ENCODE measurements at regions not wholly inside any gene's neighbourhood (a gene's known extent, or its start where the extent isn't known, plus 50 kb on each side); places are given as distances from the start of the nearest gene placed in this dataset.
"Not testable (repeated sequence)": the region's sequence is repeated elsewhere in the genome, so short reads cannot be mapped to it uniquely, and the experiment has no call there.

GRCh38 chr2:89130665-89131308 lies 439.3 kb downstream of the RPIA start:
- DNase-seq; H3K4me1 ChIP-seq; H3K4me3 ChIP-seq; H3K27ac ChIP-seq; ATAC-seq; intact Hi-C loops (cut with DNase I); H3K9me3 ChIP-seq; H3K36me3 ChIP-seq (replicated peaks in 1 of 2; ENCODE audit: insufficient read depth in 1 of 2, low read depth in 2 of 2); H3K27me3 ChIP-seq: not testable (repeated sequence)
- 69 to 76% methylated on average over 10 of the region's 10 CpGs for WGBS, 2 donors

GRCh38 chr2:89142959-89143358 lies 451.5 kb downstream of the RPIA start:
- DNase-seq; H3K27ac ChIP-seq; ATAC-seq; H3K9me3 ChIP-seq; H3K36me3 ChIP-seq (replicated peaks in 1 of 2; ENCODE audit: insufficient read depth in 1 of 2, low read depth in 2 of 2); intact Hi-C loops (cut with DNase I); H3K4me3 ChIP-seq; H3K27me3 ChIP-seq; H3K4me1 ChIP-seq: not testable (repeated sequence)
- WGBS, 2 donors: 21 to 34% methylated on average over 3 to 5 of the region's 5 CpGs

GRCh38 chr2:89145342-89145741 lies 453.9 kb downstream of the RPIA start:
- intact Hi-C loops (cut with DNase I); H3K4me3 ChIP-seq; DNase-seq; H3K9me3 ChIP-seq; H3K36me3 ChIP-seq (replicated peaks in 1 of 2; ENCODE audit: insufficient read depth in 1 of 2, low read depth in 2 of 2); ATAC-seq; H3K27me3 ChIP-seq; H3K27ac ChIP-seq; H3K4me1 ChIP-seq: not testable (repeated sequence)
- 83% methylated on average over 1 of the region's 1 CpG for WGBS, 2 donors

- DNase-seq; ATAC-seq; H3K27me3 ChIP-seq; H3K36me3 ChIP-seq (replicated peaks in 1 of 2; ENCODE audit: insufficient read depth in 1 of 2, low read depth in 2 of 2); H3K27ac ChIP-seq; H3K4me3 ChIP-seq; H3K9me3 ChIP-seq; H3K4me1 ChIP-seq; intact Hi-C loops (cut with DNase I): not testable (repeated sequence)
- WGBS, 2 donors: 21 to 28% methylated on average over 2 of the region's 2 CpGs
Observed at GRCh38 chr2:89148256-89148655, 456.8 kb downstream of the RPIA start.

GRCh38 chr2:89151699-89152098 lies 460.2 kb downstream of the RPIA start:
- WGBS, 2 donors: 0 to 78% methylated on average over 1 of the region's 1 CpG
- H3K4me3 ChIP-seq; H3K4me1 ChIP-seq; H3K27ac ChIP-seq; H3K27me3 ChIP-seq; H3K9me3 ChIP-seq; ATAC-seq; DNase-seq; H3K36me3 ChIP-seq (replicated peaks in 1 of 2; ENCODE audit: insufficient read depth in 1 of 2, low read depth in 2 of 2): not testable (repeated sequence)
- intact Hi-C loops (cut with DNase I): loop anchor here (10.0 kb wide), 1 partner anchor 277 kb away; no protein-coding TSS in a partner anchor

- H3K36me3 ChIP-seq (replicated peaks in 1 of 2; ENCODE audit: insufficient read depth in 1 of 2, low read depth in 2 of 2); ATAC-seq; H3K4me1 ChIP-seq; H3K27me3 ChIP-seq; H3K4me3 ChIP-seq; DNase-seq; H3K9me3 ChIP-seq; H3K27ac ChIP-seq: not testable (repeated sequence)
- intact Hi-C loops (cut with DNase I): loop anchor here (10.0 kb wide), 1 partner anchor 278 kb away; no protein-coding TSS in a partner anchor
Observed at GRCh38 chr2:89152501-89152900, 461.0 kb downstream of the RPIA start.

GRCh38 chr2:89153210-89153609 lies 461.7 kb downstream of the RPIA start:
- H3K4me3 ChIP-seq; H3K4me1 ChIP-seq; H3K9me3 ChIP-seq; ATAC-seq; H3K36me3 ChIP-seq (replicated peaks in 1 of 2; ENCODE audit: insufficient read depth in 1 of 2, low read depth in 2 of 2); H3K27me3 ChIP-seq; H3K27ac ChIP-seq: not testable (repeated sequence)
- 41% methylated on average over 2 of the region's 2 CpGs; no CpG with 5 or more reads in 1 of the 2 donors for WGBS, 2 donors
- intact Hi-C loops (cut with DNase I): loop anchor here (10.0 kb wide), 1 partner anchor 278 kb away; no protein-coding TSS in a partner anchor
- peak in 3 of 4 donors; percentile 5 to 12 (median 6) for DNase-seq

- H3K36me3 ChIP-seq (replicated peaks in 1 of 2; ENCODE audit: insufficient read depth in 1 of 2, low read depth in 2 of 2); H3K4me3 ChIP-seq; H3K4me1 ChIP-seq; H3K27ac ChIP-seq; H3K27me3 ChIP-seq; DNase-seq; H3K9me3 ChIP-seq: not testable (repeated sequence)
- intact Hi-C loops (cut with DNase I): loop anchor here (10.0 kb wide), 1 partner anchor 279 kb away; no protein-coding TSS in a partner anchor
- WGBS, 2 donors: no CpG with 5 or more reads among the region's 2 CpGs
- peak; percentile 45 for ATAC-seq
- TF ChIP-seq CTCF (IDR thresholded peaks at IDR 0.05): peak in 1 of 7 experiments; percentile 7
Observed at GRCh38 chr2:89154247-89154682, 462.8 kb downstream of the RPIA start.

GRCh38 chr2:89160306-89160705 lies 468.8 kb downstream of the RPIA start:
- H3K4me3 ChIP-seq; H3K4me1 ChIP-seq; H3K36me3 ChIP-seq (replicated peaks in 1 of 2; ENCODE audit: insufficient read depth in 1 of 2, low read depth in 2 of 2); ATAC-seq; H3K27ac ChIP-seq; H3K9me3 ChIP-seq; DNase-seq; intact Hi-C loops (cut with DNase I); H3K27me3 ChIP-seq: not testable (repeated sequence)
- WGBS, 2 donors: 43% methylated on average over 3 of the region's 9 CpGs; no CpG with 5 or more reads in 1 of the 2 donors

- intact Hi-C loops (cut with DNase I); ATAC-seq: not testable (repeated sequence)
- WGBS, 2 donors: 13 to 19% methylated on average over 2 of the region's 2 CpGs
Observed at GRCh38 chr2:89161626-89162025, 470.2 kb downstream of the RPIA start.

GRCh38 chr2:89170506-89171173 lies 479.2 kb downstream of the RPIA start:
- DNase-seq; H3K4me1 ChIP-seq; H3K27me3 ChIP-seq; H3K4me3 ChIP-seq; H3K36me3 ChIP-seq (replicated peaks in 1 of 2; ENCODE audit: insufficient read depth in 1 of 2, low read depth in 2 of 2); H3K27ac ChIP-seq; H3K9me3 ChIP-seq; ATAC-seq; intact Hi-C loops (cut with DNase I): not testable (repeated sequence)
- 32 to 80% methylated on average over 1 to 2 of the region's 4 CpGs for WGBS, 2 donors

More at GRCh38 chr2:89161626-89162025, 470.2 kb downstream of the RPIA start:
- H3K27me3 ChIP-seq; H3K4me3 ChIP-seq; H3K9me3 ChIP-seq; H3K4me1 ChIP-seq; H3K36me3 ChIP-seq (replicated peaks in 1 of 2; ENCODE audit: insufficient read depth in 1 of 2, low read depth in 2 of 2); H3K27ac ChIP-seq; DNase-seq: not testable (repeated sequence)
